ENCODE measurements at regions not wholly inside any gene's neighbourhood (a gene's known extent, or its start where the extent isn't known, plus 50 kb on each side); places are given as distances from the start of the nearest gene placed in this dataset.

- no peak for TF ChIP-seq POLR2AphosphoS5 (IDR thresholded peaks at IDR 0.05; ENCODE audit: low read depth, low read length)
- TF ChIP-seq CTCF (IDR thresholded peaks at IDR 0.05): no peak
- TF ChIP-seq TCF7L2 (IDR thresholded peaks at IDR 0.05; ENCODE audit: low read depth, low read length): no peak
- TF ChIP-seq SIN3A (IDR thresholded peaks at IDR 0.05; ENCODE audit: borderline replicate concordance, insufficient read depth, low read depth, low read length): no peak
- TF ChIP-seq REST (IDR thresholded peaks at IDR 0.05; ENCODE audit: insufficient read depth in 1 of 2, low read depth in 2 of 2, low read length in 1 of 2): no peak
- in situ Hi-C loops (cut with HindIII; ENCODE audit: low pct_unique_long_range_greater_than_20kb, low sequenced_read_pairs): no loop called here
- no peaks in the 10 kb centered on the region for H3K36me3 ChIP-seq (ENCODE audit: control insufficient read depth, insufficient read depth, low read length)
- ATAC-seq: no peak
- no peak overlapping the region for H3K4me3 ChIP-seq (ENCODE audit: low read depth in 2 of 2, low read length in 2 of 2)
- no peak for DNase-seq (ENCODE audit: low read depth, low spot score)
- CTCF ChIA-PET: no interaction called here
- no peak overlapping the region for H3K27ac ChIP-seq (ENCODE audit: low read length)
- intact Hi-C loops (cut with micrococcal nuclease; ENCODE audit: unreplicated experiment): no loop called here
- no peaks in the 10 kb centered on the region for H3K4me1 ChIP-seq (ENCODE audit: control insufficient read depth, insufficient read depth, low read length)
- POLR2A ChIA-PET: no interaction called here
- no peaks in the 10 kb centered on the region for H3K27me3 ChIP-seq (ENCODE audit: control insufficient read depth, insufficient read depth, low read length)
- H3K9me3 ChIP-seq (ENCODE audit: control insufficient read depth, insufficient read depth, low read depth, low read length): no peaks in the 10 kb centered on the region
- no TSS peak for BruUV-seq (replicated peaks)
Measured at GRCh38 chr2:160862226-160862625, 298.0 kb upstream of the TANK start.

GRCh38 chr2:160868891-160869290 lies 291.3 kb upstream of the TANK start:
- no peak for TF ChIP-seq TCF7L2 (IDR thresholded peaks at IDR 0.05; ENCODE audit: low read depth, low read length)
- no peak for TF ChIP-seq POLR2AphosphoS5 (IDR thresholded peaks at IDR 0.05; ENCODE audit: low read depth, low read length)
- no peak for TF ChIP-seq CTCF (IDR thresholded peaks at IDR 0.05)
- no peak for TF ChIP-seq REST (IDR thresholded peaks at IDR 0.05; ENCODE audit: insufficient read depth in 1 of 2, low read depth in 2 of 2, low read length in 1 of 2)
- TF ChIP-seq SIN3A (IDR thresholded peaks at IDR 0.05; ENCODE audit: borderline replicate concordance, insufficient read depth, low read depth, low read length): no peak
- CTCF ChIA-PET: no interaction called here
- no peaks in the 10 kb centered on the region for H3K36me3 ChIP-seq (ENCODE audit: control insufficient read depth, insufficient read depth, low read length)
- DNase-seq (ENCODE audit: low read depth, low spot score) (no peak), ATAC-seq (no peak)
- POLR2A ChIA-PET: no interaction called here
- H3K4me1 ChIP-seq (ENCODE audit: control insufficient read depth, insufficient read depth, low read length): no peaks in the 10 kb centered on the region
- H3K4me3 ChIP-seq (ENCODE audit: low read depth in 2 of 2, low read length in 2 of 2): no peak overlapping the region
- H3K27ac ChIP-seq (ENCODE audit: low read length): no peak overlapping the region
- no TSS peak for BruUV-seq (replicated peaks)
- no peaks in the 10 kb centered on the region for H3K27me3 ChIP-seq (ENCODE audit: control insufficient read depth, insufficient read depth, low read length)
- H3K9me3 ChIP-seq (ENCODE audit: control insufficient read depth, insufficient read depth, low read depth, low read length): no peaks in the 10 kb centered on the region
- in situ Hi-C loops (cut with HindIII; ENCODE audit: low pct_unique_long_range_greater_than_20kb, low sequenced_read_pairs) (no loop called here), intact Hi-C loops (cut with micrococcal nuclease; ENCODE audit: unreplicated experiment) (no loop called here)

All from Panc1 (cell line).